ENCODE measurements at regions not wholly inside any gene's neighbourhood (a gene's known extent, or its start where the extent isn't known, plus 50 kb on each side); places are given as distances from the start of the nearest gene placed in this dataset.

GRCh38 chr1:95770581-95770980 is 536.6 kb downstream of the RWDD3 start:
- TF ChIP-seq CTCF (IDR thresholded peaks at IDR 0.05; ENCODE audit: insufficient read depth, low read length, poor library complexity, severe bottlenecking) = no peak
- TF ChIP-seq EZH2phosphoT487 (conservative IDR thresholded peaks at IDR 0.05; ENCODE audit: low read length) = no peak
